ENCODE measurements at regions not wholly inside any gene's neighbourhood (a gene's known extent, or its start where the extent isn't known, plus 50 kb on each side); places are given as distances from the start of the nearest gene placed in this dataset.

DNA sequence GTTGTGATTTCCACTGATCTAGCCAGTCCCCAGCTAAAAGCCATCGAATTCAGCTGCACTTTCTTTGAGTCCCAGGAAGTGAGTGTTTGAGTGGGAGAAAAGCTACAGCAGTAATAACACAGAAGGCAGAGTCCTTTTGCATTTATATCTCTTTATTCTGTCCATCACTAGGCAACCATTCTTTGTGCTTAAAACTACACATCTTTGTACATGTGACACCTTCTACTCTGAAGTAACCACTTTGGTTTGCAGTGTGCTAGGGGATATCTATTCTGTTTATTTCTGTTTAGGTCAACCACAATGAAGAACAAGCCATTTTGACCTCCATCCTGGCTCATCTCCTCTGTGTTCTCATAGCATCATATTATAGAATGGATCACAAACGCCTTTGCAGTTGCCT is 226.0 kb upstream of the SERP2 start:
- Histone ChIP-seq H3K23ac (ENCODE audit: insufficient read length) (no peak overlapping the region), H4K91ac (replicated peaks; ENCODE audit: insufficient read length, low read length) (no peak overlapping the region), H3K36me3 (ENCODE audit: control insufficient read depth in 2 of 4, insufficient read depth in 4 of 4, low read length in 3 of 4) (no peaks in the 10 kb centered on the region), H3K27ac (ENCODE audit: low read depth, low read length) (no peak overlapping the region), H3K9me3 (ENCODE audit: insufficient read depth in 2 of 2, low read depth in 1 of 2, low read length in 1 of 2) (no peaks in the 10 kb centered on the region), H3K79me1 (ENCODE audit: low read depth, low read length) (no peaks in the 10 kb centered on the region), H2BK15ac (ENCODE audit: low read length) (no peak overlapping the region), H2BK20ac (ENCODE audit: low read length) (no peak overlapping the region), H3K23me2 (ENCODE audit: low read depth, low read length) (no peaks in the 10 kb centered on the region; the same call in 1 of the 2 replicates), H4K20me1 (replicated peaks in 1 of 2; ENCODE audit: control insufficient read depth in 1 of 2, insufficient read depth in 2 of 2, low read length in 2 of 2) (no peaks in the 10 kb centered on the region), H4K8ac (ENCODE audit: extremely low read depth, insufficient read depth, low read length) (no peak overlapping the region), H2AFZ (ENCODE audit: low read length) (no peak overlapping the region), H3K27me3 (replicated peaks in 1 of 4; ENCODE audit: control insufficient read depth in 3 of 4, extremely low read depth in 1 of 4, insufficient read depth in 3 of 4, low read length in 3 of 4) (no peaks in the 10 kb centered on the region; a peak in 1 of 7 replicates), H3K18ac (ENCODE audit: extremely low read depth, low read length) (no peak overlapping the region), H4K5ac (ENCODE audit: insufficient read length, low read depth, low read length) (no peak overlapping the region), H2BK12ac (ENCODE audit: low read depth, low read length) (no peak overlapping the region), H3K4me3 (ENCODE audit: extremely low read depth in 1 of 4, insufficient read depth in 2 of 4, low read depth in 3 of 4, low read length in 4 of 4) (no peak overlapping the region), H3K79me2 (ENCODE audit: control insufficient read depth in 1 of 2, insufficient read depth in 2 of 2, low read length in 2 of 2) (no peaks in the 10 kb centered on the region), H3K4me2 (ENCODE audit: insufficient read depth in 1 of 2, low read depth in 2 of 2, low read length in 2 of 2) (no peak overlapping the region), H3K4me1 (replicated peaks in 1 of 4; ENCODE audit: control insufficient read depth in 3 of 4, insufficient read depth in 4 of 4, low read length in 3 of 4) (no peaks in the 10 kb centered on the region), H2AK5ac (ENCODE audit: low read depth, low read length) (no peak overlapping the region), H2BK120ac (replicated peaks; ENCODE audit: low read depth, low read length) (no peak overlapping the region), H3K14ac (ENCODE audit: insufficient read length) (no peak overlapping the region), H3K9ac (replicated peaks in 1 of 4; ENCODE audit: extremely low read depth in 1 of 4, low read depth in 3 of 4, low read length in 3 of 4) (no peak overlapping the region), H3K56ac (replicated peaks; ENCODE audit: insufficient read length, low read depth, low read length) (no peak overlapping the region), H3K4ac (replicated peaks; ENCODE audit: insufficient read length, low read depth, low read length) (no peak overlapping the region), H2BK5ac (ENCODE audit: low read depth, low read length) (no peak overlapping the region)
- ChIA-PET CTCF (ENCODE audit: partially characterized antibody) (interaction anchor here (0.7 to 1.5 kb wide), 7 partner anchors 8 to 240 kb away, joined by 3 to 4 read pairs (median 3); no protein-coding TSS in a partner anchor), POLR2A (ENCODE audit: partially characterized antibody) (no interaction called here)
- DNase-seq (ENCODE audit: low read depth in 1 of 2, low spot score in 2 of 2) (no peak), FAIRE-seq (no peak)
- 85% methylated on average over 2 of the region's 2 CpGs; no CpG with 5 or more reads in 1 of the 2 experiments for WGBS, 2 experiments (ENCODE audit: extremely low coverage in 1 of 2, insufficient coverage in 1 of 2, insufficient read length in 1 of 2, insufficient replicate concordance in 2 of 2, low coverage in 1 of 2, low lambda C conversion rate in 2 of 2, missing lambda C conversion rate in 1 of 2)
- TF ChIP-seq CBX5 (IDR thresholded peaks at IDR 0.05; ENCODE audit: low read depth, low read length) (no peak), SRF (IDR thresholded peaks at IDR 0.05; ENCODE audit: low read depth, low read length) (no peak), JUN (IDR thresholded peaks at IDR 0.05; ENCODE audit: low read depth, low read length) (no peak), ASH2L (IDR thresholded peaks at IDR 0.05; ENCODE audit: low read length) (no peak), CHD1 (IDR thresholded peaks at IDR 0.05; ENCODE audit: low read depth, low read length) (no peak), EP300 (IDR thresholded peaks at IDR 0.05; ENCODE audit: borderline replicate concordance in 1 of 2, low read depth in 2 of 2, low read length in 2 of 2) (no peak), POLR2AphosphoS5 (IDR thresholded peaks at IDR 0.05; ENCODE audit: low read depth, low read length) (no peak), CBX8 (IDR thresholded peaks at IDR 0.05; ENCODE audit: borderline replicate concordance, low read depth, low read length) (no peak)
- TF ChIP-seq, protein P1, sequence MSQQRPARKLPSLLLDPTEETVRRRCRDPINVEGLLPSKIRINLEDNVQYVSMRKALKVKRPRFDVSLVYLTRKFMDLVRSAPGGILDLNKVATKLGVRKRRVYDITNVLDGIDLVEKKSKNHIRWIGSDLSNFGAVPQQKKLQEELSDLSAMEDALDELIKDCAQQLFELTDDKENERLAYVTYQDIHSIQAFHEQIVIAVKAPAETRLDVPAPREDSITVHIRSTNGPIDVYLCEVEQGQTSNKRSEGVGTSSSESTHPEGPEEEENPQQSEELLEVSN (IDR thresholded peaks at IDR 0.05) = no peak
- TF ChIP-seq, protein P2, sequence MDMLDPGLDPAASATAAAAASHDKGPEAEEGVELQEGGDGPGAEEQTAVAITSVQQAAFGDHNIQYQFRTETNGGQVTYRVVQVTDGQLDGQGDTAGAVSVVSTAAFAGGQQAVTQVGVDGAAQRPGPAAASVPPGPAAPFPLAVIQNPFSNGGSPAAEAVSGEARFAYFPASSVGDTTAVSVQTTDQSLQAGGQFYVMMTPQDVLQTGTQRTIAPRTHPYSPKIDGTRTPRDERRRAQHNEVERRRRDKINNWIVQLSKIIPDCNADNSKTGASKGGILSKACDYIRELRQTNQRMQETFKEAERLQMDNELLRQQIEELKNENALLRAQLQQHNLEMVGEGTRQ (IDR thresholded peaks at IDR 0.05; ENCODE audit: low read length) = no peak
